GM23338 (cell line): ENCODE measurements at regions not wholly inside any gene's neighbourhood (a gene's known extent, or its start where the extent isn't known, plus 50 kb on each side); places are given as distances from the start of the nearest gene placed in this dataset.

Source experiments
- ATAC-seq: fragments of 200-7000 bp; cut with Tn5 transposase; 3 replicates; pipeline ENCODE4 v1.9.1; 2020
- DNase-seq: peaks from one replicate; pipeline ENCODE4 v3.0.0-alpha.2; 2015; ENCODE audit warnings: low spot score
- H2AFZ ChIP-seq: fragments of 200-600 bp; sonication (generic); 2 replicates; pipeline ENCODE4 v1.8.0; 2016; ENCODE audit warnings: antibody characterized with exemption, mild to moderate bottlenecking, moderate library complexity
- H3F3A ChIP-seq: fragments of 200-600 bp; sonication (generic); replicated peaks from 2 replicates; pipeline ENCODE4 v1.8.0; 2017; ENCODE audit warnings: antibody characterized with exemption, mixed run types, low read depth
- H3K27ac ChIP-seq: fragments of 200-600 bp; sonication (generic); 2 replicates; pipeline ENCODE4 v1.6.1; 2016; ENCODE audit warnings: low read depth
- H3K27me3 ChIP-seq: fragments of 200-600 bp; sonication (generic); 2 replicates; pipeline ENCODE4 v1.8.0; 2016; ENCODE audit warnings: mild to moderate bottlenecking, mixed run types, moderate library complexity; ENCODE audit not compliant: insufficient read depth
- H3K36me3 ChIP-seq: fragments of 200-600 bp; sonication (generic); 2 replicates; pipeline ENCODE4 v1.8.0; 2016; ENCODE audit warnings: mild to moderate bottlenecking; ENCODE audit not compliant: insufficient read depth
- H3K4me1 ChIP-seq: fragments of 200-600 bp; sonication (generic); 2 replicates; pipeline ENCODE4 v1.8.0; 2016; ENCODE audit warnings: mild to moderate bottlenecking, moderate library complexity; ENCODE audit not compliant: insufficient read depth
- H3K4me2 ChIP-seq: fragments of 200-600 bp; sonication (generic); 2 replicates; pipeline ENCODE4 v1.7.1; 2017; ENCODE audit warnings: mixed run types
- H3K4me3 ChIP-seq: fragments of 200-600 bp; sonication (generic); 2 replicates; pipeline ENCODE4 v1.6.1; 2016; ENCODE audit warnings: mixed run types
- H3K79me2 ChIP-seq: fragments of 200-600 bp; sonication (generic); replicated peaks from 2 replicates; pipeline ENCODE4 v1.8.0; 2017; ENCODE audit warnings: mild to moderate bottlenecking; ENCODE audit not compliant: insufficient read depth
- H3K9me2 ChIP-seq: fragments of 200-600 bp; sonication (generic); 2 replicates; pipeline ENCODE4 v1.8.0; 2017; ENCODE audit not compliant: insufficient read depth
- H4K20me1 ChIP-seq: fragments of 200-600 bp; sonication (generic); replicated peaks from 2 replicates; pipeline ENCODE4 v1.8.0; 2017; ENCODE audit warnings: mild to moderate bottlenecking; ENCODE audit not compliant: insufficient read depth
- H3K27ac Mint-ChIP-seq: 2 replicates; pipeline ENCODE4 v1.8.0; 2020; ENCODE audit warnings: inconsistent platforms, mild to moderate bottlenecking, moderate library complexity, mixed read lengths
- H3K27me3 Mint-ChIP-seq: 3 replicates; pipeline ENCODE4 v1.8.0; 2022; ENCODE audit warnings: low read depth, mild to moderate bottlenecking, moderate library complexity, mixed read lengths, inconsistent platforms; ENCODE audit not compliant: insufficient read depth, poor library complexity
- H3K36me3 Mint-ChIP-seq: 3 replicates; pipeline ENCODE4 v1.8.0; 2021; ENCODE audit warnings: low read depth, mild to moderate bottlenecking, inconsistent platforms, moderate library complexity, mixed read lengths
- H3K4me1 Mint-ChIP-seq: 3 replicates; pipeline ENCODE4 v1.8.0; 2020; ENCODE audit warnings: mild to moderate bottlenecking, inconsistent platforms, mixed read lengths
- H3K4me3 Mint-ChIP-seq: 3 replicates; pipeline ENCODE4 v1.8.0; 2021; ENCODE audit warnings: moderate library complexity, mild to moderate bottlenecking, inconsistent platforms, mixed read lengths
- H3K9me3 Mint-ChIP-seq: 3 replicates; pipeline ENCODE4 v1.8.0; 2020; ENCODE audit warnings: moderate library complexity, mild to moderate bottlenecking, inconsistent platforms, mixed read lengths
- CREB1 ChIP-seq: fragments of 250-450 bp; sonication (Bioruptor Pico); IDR thresholded peaks from 2 replicates; pipeline ENCODE4 v1.5.0; 2020; ENCODE audit warnings: low read depth, mild to moderate bottlenecking, moderate library complexity
- EZH2 ChIP-seq: fragments of 200-600 bp; sonication (generic); IDR thresholded peaks from one replicate; pipeline ENCODE4 v1.8.0; 2017; ENCODE audit warnings: antibody characterized with exemption, mild to moderate bottlenecking, low read depth; ENCODE audit not compliant: unreplicated experiment
- EZH2phosphoT487 ChIP-seq: fragments of 200-600 bp; sonication (generic); IDR thresholded peaks from one replicate; pipeline ENCODE4 v1.8.1; 2018; ENCODE audit warnings: antibody characterized with exemption; ENCODE audit not compliant: unreplicated experiment
- JUNB ChIP-seq: IDR thresholded peaks from one replicate; pipeline ENCODE4 v1.6.1; 2016; ENCODE audit warnings: antibody characterized with exemption; ENCODE audit not compliant: unreplicated experiment
- NANOG ChIP-seq: IDR thresholded peaks from 2 replicates; pipeline ENCODE4 v1.6.1; 2016; ENCODE audit warnings: antibody characterized with exemption, borderline replicate concordance
- POLR2AphosphoS5 ChIP-seq: IDR thresholded peaks from 2 replicates; pipeline ENCODE4 v1.6.1; 2016; ENCODE audit warnings: antibody characterized with exemption, low read depth
- STAT1 ChIP-seq: IDR thresholded peaks from one replicate; pipeline ENCODE4 v1.6.1; 2016; ENCODE audit warnings: antibody characterized with exemption; ENCODE audit not compliant: unreplicated experiment
- ZNF114 ChIP-seq: fragments of 250-450 bp; sonication (Bioruptor Pico); IDR thresholded peaks from 2 replicates; pipeline ENCODE4 v1.5.0; 2020; ENCODE audit warnings: mild to moderate bottlenecking, moderate library complexity
- ZNF462 ChIP-seq: fragments of 250-450 bp; sonication (Bioruptor Pico); IDR thresholded peaks from 2 replicates; pipeline ENCODE4 v1.5.0; 2020; ENCODE audit warnings: mild to moderate bottlenecking, moderate library complexity
- TF ChIP-seq, protein P1 (sequence below): IDR thresholded peaks from one replicate; pipeline ENCODE4 v1.6.1; 2018; ENCODE audit warnings: antibody characterized with exemption; ENCODE audit not compliant: unreplicated experiment
- TF ChIP-seq, protein P2 (sequence below): IDR thresholded peaks from 2 replicates; pipeline ENCODE4 v1.6.1; 2016; ENCODE audit warnings: antibody characterized with exemption

- TF ChIP-seq, protein P1, sequence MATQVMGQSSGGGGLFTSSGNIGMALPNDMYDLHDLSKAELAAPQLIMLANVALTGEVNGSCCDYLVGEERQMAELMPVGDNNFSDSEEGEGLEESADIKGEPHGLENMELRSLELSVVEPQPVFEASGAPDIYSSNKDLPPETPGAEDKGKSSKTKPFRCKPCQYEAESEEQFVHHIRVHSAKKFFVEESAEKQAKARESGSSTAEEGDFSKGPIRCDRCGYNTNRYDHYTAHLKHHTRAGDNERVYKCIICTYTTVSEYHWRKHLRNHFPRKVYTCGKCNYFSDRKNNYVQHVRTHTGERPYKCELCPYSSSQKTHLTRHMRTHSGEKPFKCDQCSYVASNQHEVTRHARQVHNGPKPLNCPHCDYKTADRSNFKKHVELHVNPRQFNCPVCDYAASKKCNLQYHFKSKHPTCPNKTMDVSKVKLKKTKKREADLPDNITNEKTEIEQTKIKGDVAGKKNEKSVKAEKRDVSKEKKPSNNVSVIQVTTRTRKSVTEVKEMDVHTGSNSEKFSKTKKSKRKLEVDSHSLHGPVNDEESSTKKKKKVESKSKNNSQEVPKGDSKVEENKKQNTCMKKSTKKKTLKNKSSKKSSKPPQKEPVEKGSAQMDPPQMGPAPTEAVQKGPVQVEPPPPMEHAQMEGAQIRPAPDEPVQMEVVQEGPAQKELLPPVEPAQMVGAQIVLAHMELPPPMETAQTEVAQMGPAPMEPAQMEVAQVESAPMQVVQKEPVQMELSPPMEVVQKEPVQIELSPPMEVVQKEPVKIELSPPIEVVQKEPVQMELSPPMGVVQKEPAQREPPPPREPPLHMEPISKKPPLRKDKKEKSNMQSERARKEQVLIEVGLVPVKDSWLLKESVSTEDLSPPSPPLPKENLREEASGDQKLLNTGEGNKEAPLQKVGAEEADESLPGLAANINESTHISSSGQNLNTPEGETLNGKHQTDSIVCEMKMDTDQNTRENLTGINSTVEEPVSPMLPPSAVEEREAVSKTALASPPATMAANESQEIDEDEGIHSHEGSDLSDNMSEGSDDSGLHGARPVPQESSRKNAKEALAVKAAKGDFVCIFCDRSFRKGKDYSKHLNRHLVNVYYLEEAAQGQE: no peak
- TF ChIP-seq STAT1 (no peak), EZH2 (no peak)
These were observed 279.5 kb upstream of the AKR1E2 start (continued) for GRCh38 chr10:4546500-4546899.

- Histone ChIP-seq H3K27ac (no peak overlapping the region), H3K9me2 (no peaks in the 10 kb centered on the region), H3K27me3 (no peaks in the 10 kb centered on the region), H3K79me2 (no peaks in the 10 kb centered on the region), H3K36me3 (no peaks in the 10 kb centered on the region), H3F3A (no peaks in the 10 kb centered on the region), H4K20me1 (no peaks in the 10 kb centered on the region), H2AFZ (no peak overlapping the region), H3K4me1 (no peaks in the 10 kb centered on the region), H3K4me3 (no peak overlapping the region), H3K4me2 (no peak overlapping the region)
- no peak overlapping the region for H3K27ac Mint-ChIP-seq
- peaks cover 3% of the 10 kb centered on the region; the same call in 2 of the 3 replicates for H3K9me3 Mint-ChIP-seq
- H3K36me3 Mint-ChIP-seq: no peaks in the 10 kb centered on the region
- no peak overlapping the region for H3K4me3 Mint-ChIP-seq
- ATAC-seq (no peak), DNase-seq (no peak)
- H3K27me3 Mint-ChIP-seq: no peaks in the 10 kb centered on the region
- no peaks in the 10 kb centered on the region for H3K4me1 Mint-ChIP-seq
- TF ChIP-seq EZH2 (no peak), NANOG (no peak), JUNB (no peak), EZH2phosphoT487 (no peak), ZNF114 (CRISPR knock-in tag) (no peak), ZNF462 (CRISPR knock-in tag) (no peak), POLR2AphosphoS5 (no peak), CREB1 (CRISPR knock-in tag) (no peak), STAT1 (no peak)
- TF ChIP-seq, protein P1: no peak
- TF ChIP-seq, protein P2, sequence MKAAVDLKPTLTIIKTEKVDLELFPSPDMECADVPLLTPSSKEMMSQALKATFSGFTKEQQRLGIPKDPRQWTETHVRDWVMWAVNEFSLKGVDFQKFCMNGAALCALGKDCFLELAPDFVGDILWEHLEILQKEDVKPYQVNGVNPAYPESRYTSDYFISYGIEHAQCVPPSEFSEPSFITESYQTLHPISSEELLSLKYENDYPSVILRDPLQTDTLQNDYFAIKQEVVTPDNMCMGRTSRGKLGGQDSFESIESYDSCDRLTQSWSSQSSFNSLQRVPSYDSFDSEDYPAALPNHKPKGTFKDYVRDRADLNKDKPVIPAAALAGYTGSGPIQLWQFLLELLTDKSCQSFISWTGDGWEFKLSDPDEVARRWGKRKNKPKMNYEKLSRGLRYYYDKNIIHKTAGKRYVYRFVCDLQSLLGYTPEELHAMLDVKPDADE: no peak
These were observed 280.9 kb upstream of the AKR1E2 start for GRCh38 chr10:4545062-4545461.
